ENCODE measurements at regions not wholly inside any gene's neighbourhood (a gene's known extent, or its start where the extent isn't known, plus 50 kb on each side); places are given as distances from the start of the nearest gene placed in this dataset.

DNA sequence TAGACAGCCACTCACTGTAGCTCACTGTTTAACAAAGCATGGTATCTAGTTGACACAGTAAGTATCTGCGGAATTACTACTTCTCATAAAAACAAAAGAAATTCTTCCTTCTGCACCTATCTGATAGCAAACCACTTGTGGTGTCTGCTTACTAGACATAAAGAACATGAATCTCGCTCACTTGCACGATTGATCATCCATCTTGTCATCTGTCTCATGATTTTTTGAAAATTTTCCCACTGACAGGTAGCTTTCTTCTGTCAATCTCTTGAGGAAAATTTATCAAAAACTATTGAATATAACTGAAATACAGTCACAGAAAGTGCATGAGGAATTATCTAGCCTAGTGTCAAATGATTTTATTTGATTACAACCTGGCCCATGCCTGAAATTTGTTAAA, 291.6 kb upstream of the ANO3 start:
- Histone ChIP-seq H3K9me1 (ENCODE audit: control insufficient read depth, extremely low read depth, insufficient read depth, low read length) (no peaks in the 10 kb centered on the region), H3K4me3 (ENCODE audit: control insufficient read depth in 2 of 3, extremely low read depth in 1 of 3, insufficient read depth in 2 of 3, low read depth in 1 of 3, low read length in 3 of 3) (no peak overlapping the region), H2AFZ (ENCODE audit: control insufficient read depth, low read length) (no peak overlapping the region), H3K79me2 (ENCODE audit: control insufficient read depth, insufficient read depth, low read length) (no peaks in the 10 kb centered on the region), H3K9me3 (ENCODE audit: control insufficient read depth, low read depth, low read length) (no peaks in the 10 kb centered on the region), H4K20me1 (ENCODE audit: control insufficient read depth, extremely low read depth, insufficient read depth, low read length) (no peaks in the 10 kb centered on the region), H3K9ac (ENCODE audit: control insufficient read depth, extremely low read depth, insufficient read depth, low read length) (no peak overlapping the region), H3K36me3 (ENCODE audit: control insufficient read depth in 2 of 2, extremely low read depth in 1 of 2, insufficient read depth in 2 of 2, low read length in 2 of 2) (no peaks in the 10 kb centered on the region), H3K4me1 (ENCODE audit: control insufficient read depth, extremely low read depth, insufficient read depth, low read length) (no peaks in the 10 kb centered on the region), H3K27me3 (ENCODE audit: control insufficient read depth, extremely low read depth, insufficient read depth, low read length) (no peaks in the 10 kb centered on the region), H3K4me2 (ENCODE audit: control insufficient read depth, extremely low read depth, insufficient read depth, low read depth, low read length) (no peak overlapping the region), H3K27ac (ENCODE audit: control insufficient read depth, insufficient read depth, low read length) (no peak overlapping the region)
- TF ChIP-seq, protein P1, sequence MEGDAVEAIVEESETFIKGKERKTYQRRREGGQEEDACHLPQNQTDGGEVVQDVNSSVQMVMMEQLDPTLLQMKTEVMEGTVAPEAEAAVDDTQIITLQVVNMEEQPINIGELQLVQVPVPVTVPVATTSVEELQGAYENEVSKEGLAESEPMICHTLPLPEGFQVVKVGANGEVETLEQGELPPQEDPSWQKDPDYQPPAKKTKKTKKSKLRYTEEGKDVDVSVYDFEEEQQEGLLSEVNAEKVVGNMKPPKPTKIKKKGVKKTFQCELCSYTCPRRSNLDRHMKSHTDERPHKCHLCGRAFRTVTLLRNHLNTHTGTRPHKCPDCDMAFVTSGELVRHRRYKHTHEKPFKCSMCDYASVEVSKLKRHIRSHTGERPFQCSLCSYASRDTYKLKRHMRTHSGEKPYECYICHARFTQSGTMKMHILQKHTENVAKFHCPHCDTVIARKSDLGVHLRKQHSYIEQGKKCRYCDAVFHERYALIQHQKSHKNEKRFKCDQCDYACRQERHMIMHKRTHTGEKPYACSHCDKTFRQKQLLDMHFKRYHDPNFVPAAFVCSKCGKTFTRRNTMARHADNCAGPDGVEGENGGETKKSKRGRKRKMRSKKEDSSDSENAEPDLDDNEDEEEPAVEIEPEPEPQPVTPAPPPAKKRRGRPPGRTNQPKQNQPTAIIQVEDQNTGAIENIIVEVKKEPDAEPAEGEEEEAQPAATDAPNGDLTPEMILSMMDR (optimal IDR thresholded peaks at IDR 0.05 in 1 of 3, IDR thresholded peaks at IDR 0.05 in 1 of 3, conservative IDR thresholded peaks at IDR 0.05 in 1 of 3; ENCODE audit: extremely low read depth in 1 of 3, insufficient read depth in 2 of 3, low read length in 3 of 3), result no peak
- no peak for TF ChIP-seq EZH2 (IDR thresholded peaks at IDR 0.05; ENCODE audit: low read length)
- DNase-seq (ENCODE audit: low read depth, low spot score) (no peak), FAIRE-seq (no peak)
- dilution Hi-C loops (cut with MboI; ENCODE audit: extremely low pct_ligation_motif_present, low sequenced_read_pairs), result no loop called here

DNA sequence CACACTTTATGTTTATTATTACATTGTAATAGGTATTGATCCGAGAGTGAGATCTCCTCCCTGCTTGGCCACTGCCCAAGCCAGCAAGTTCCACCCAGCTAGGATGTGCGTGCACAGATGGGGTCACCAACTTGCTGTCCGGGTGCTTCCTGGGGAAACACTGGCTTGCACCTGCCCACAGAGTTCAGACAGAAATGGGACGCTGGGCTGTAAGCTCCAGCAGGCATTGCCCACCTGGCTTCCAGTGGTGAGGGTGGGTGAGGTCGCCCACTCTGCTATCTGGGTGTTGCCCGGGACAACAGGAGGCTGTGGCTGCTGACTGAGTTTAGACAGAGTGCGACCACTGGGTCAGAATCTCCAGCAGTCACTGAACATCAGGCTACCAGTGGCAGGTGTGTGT, 289.8 kb upstream of the ANO3 start:
- FAIRE-seq, result no peak
- H3K79me2 ChIP-seq (ENCODE audit: control insufficient read depth, insufficient read depth, low read length), result no peaks in the 10 kb centered on the region

More for the DNA sequence above, 289.8 kb upstream of the ANO3 start:
- TF ChIP-seq EZH2 (IDR thresholded peaks at IDR 0.05; ENCODE audit: low read length), result no peak
- TF ChIP-seq, protein P1 (optimal IDR thresholded peaks at IDR 0.05 in 1 of 3, IDR thresholded peaks at IDR 0.05 in 1 of 3, conservative IDR thresholded peaks at IDR 0.05 in 1 of 3; ENCODE audit: extremely low read depth in 1 of 3, insufficient read depth in 2 of 3, low read length in 3 of 3), result no peak
- Histone ChIP-seq H3K4me2 (ENCODE audit: control insufficient read depth, extremely low read depth, insufficient read depth, low read depth, low read length) (no peak overlapping the region), H3K9ac (ENCODE audit: control insufficient read depth, extremely low read depth, insufficient read depth, low read length) (no peak overlapping the region), H2AFZ (ENCODE audit: control insufficient read depth, low read length) (no peak overlapping the region), H3K9me1 (ENCODE audit: control insufficient read depth, extremely low read depth, insufficient read depth, low read length) (no peaks in the 10 kb centered on the region), H3K9me3 (ENCODE audit: control insufficient read depth, low read depth, low read length) (no peaks in the 10 kb centered on the region), H3K27me3 (ENCODE audit: control insufficient read depth, extremely low read depth, insufficient read depth, low read length) (no peaks in the 10 kb centered on the region), H4K20me1 (ENCODE audit: control insufficient read depth, extremely low read depth, insufficient read depth, low read length) (no peaks in the 10 kb centered on the region), H3K36me3 (ENCODE audit: control insufficient read depth in 2 of 2, extremely low read depth in 1 of 2, insufficient read depth in 2 of 2, low read length in 2 of 2) (no peaks in the 10 kb centered on the region), H3K4me1 (ENCODE audit: control insufficient read depth, extremely low read depth, insufficient read depth, low read length) (no peaks in the 10 kb centered on the region), H3K27ac (ENCODE audit: control insufficient read depth, insufficient read depth, low read length) (no peak overlapping the region), H3K4me3 (ENCODE audit: control insufficient read depth in 2 of 3, extremely low read depth in 1 of 3, insufficient read depth in 2 of 3, low read depth in 1 of 3, low read length in 3 of 3) (no peak overlapping the region)
- dilution Hi-C loops (cut with MboI; ENCODE audit: extremely low pct_ligation_motif_present, low sequenced_read_pairs), result no loop called here
- no peak for DNase-seq (ENCODE audit: low read depth, low spot score)

Data from keratinocyte (primary cell).